SU-DHL-6 (cell line): ENCODE measurements at regions not wholly inside any gene's neighbourhood (a gene's known extent, or its start where the extent isn't known, plus 50 kb on each side); places are given as distances from the start of the nearest gene placed in this dataset.

ENCODE experiments used
- EZH2phosphoT487 ChIP-seq: fragments of 200-600 bp; sonication (generic), shearing (Covaris generic); conservative IDR thresholded peaks from 2 replicates; pipeline ENCODE4 v1.6.1; 2018; ENCODE audit warnings: mild to moderate bottlenecking, antibody characterized with exemption, low read length, moderate library complexity, mixed read lengths
- TF ChIP-seq, protein P1 (sequence below): fragments of 200-600 bp; sonication (generic); IDR thresholded peaks from one replicate; pipeline ENCODE4 v1.5.1; 2017; ENCODE audit warnings: antibody characterized with exemption, mild to moderate bottlenecking, low read length, moderate library complexity; ENCODE audit not compliant: insufficient read depth, poor library complexity, severe bottlenecking

DNA sequence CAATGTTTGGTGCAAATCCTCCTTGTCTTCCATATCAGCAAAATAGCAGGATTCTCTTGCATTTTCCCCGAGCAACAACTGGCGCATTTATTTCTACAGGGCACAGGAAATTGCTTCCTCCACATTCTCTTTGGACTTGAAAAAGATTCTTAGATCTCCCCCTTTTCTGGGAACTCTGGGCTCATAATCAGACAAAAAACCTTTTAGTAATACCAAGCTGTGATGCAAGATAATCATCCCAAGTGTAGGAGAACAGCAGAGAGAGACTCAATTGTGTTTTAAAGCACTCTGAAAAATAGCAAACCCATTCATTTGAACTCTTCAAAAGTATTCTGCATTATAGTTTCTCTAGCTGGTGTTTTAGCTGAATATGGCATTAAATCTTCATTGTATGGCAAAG is 419.6 kb upstream of the NPVF start:
- TF ChIP-seq, protein P1, sequence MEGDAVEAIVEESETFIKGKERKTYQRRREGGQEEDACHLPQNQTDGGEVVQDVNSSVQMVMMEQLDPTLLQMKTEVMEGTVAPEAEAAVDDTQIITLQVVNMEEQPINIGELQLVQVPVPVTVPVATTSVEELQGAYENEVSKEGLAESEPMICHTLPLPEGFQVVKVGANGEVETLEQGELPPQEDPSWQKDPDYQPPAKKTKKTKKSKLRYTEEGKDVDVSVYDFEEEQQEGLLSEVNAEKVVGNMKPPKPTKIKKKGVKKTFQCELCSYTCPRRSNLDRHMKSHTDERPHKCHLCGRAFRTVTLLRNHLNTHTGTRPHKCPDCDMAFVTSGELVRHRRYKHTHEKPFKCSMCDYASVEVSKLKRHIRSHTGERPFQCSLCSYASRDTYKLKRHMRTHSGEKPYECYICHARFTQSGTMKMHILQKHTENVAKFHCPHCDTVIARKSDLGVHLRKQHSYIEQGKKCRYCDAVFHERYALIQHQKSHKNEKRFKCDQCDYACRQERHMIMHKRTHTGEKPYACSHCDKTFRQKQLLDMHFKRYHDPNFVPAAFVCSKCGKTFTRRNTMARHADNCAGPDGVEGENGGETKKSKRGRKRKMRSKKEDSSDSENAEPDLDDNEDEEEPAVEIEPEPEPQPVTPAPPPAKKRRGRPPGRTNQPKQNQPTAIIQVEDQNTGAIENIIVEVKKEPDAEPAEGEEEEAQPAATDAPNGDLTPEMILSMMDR = no peak
- no peak for TF ChIP-seq EZH2phosphoT487
